ENCODE measurements at regions not wholly inside any gene's neighbourhood (a gene's known extent, or its start where the extent isn't known, plus 50 kb on each side); places are given as distances from the start of the nearest gene placed in this dataset.

DNA sequence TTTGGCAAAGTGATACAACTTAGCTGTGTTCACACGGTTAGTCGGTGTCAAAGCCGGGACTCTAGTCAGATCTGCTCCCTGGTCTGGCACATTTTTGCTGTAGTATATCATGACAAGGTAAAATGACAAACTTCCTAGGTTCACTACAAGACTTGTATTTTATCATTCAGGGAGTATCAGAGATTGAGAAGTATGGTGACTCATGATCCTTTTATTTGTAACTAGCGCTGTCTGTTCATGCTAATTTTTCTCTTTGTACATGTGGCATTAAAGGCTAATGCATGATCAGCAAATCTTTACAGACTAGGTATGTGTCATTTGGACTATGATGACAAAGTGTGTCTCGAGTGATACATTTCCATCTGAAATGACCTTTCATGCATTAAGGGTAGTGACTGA, 326.7 kb downstream of the SIPA1L2 start:
- TF ChIP-seq, protein P1, sequence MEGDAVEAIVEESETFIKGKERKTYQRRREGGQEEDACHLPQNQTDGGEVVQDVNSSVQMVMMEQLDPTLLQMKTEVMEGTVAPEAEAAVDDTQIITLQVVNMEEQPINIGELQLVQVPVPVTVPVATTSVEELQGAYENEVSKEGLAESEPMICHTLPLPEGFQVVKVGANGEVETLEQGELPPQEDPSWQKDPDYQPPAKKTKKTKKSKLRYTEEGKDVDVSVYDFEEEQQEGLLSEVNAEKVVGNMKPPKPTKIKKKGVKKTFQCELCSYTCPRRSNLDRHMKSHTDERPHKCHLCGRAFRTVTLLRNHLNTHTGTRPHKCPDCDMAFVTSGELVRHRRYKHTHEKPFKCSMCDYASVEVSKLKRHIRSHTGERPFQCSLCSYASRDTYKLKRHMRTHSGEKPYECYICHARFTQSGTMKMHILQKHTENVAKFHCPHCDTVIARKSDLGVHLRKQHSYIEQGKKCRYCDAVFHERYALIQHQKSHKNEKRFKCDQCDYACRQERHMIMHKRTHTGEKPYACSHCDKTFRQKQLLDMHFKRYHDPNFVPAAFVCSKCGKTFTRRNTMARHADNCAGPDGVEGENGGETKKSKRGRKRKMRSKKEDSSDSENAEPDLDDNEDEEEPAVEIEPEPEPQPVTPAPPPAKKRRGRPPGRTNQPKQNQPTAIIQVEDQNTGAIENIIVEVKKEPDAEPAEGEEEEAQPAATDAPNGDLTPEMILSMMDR (IDR thresholded peaks at IDR 0.05), result no peak
- no peak for TF ChIP-seq POLR2AphosphoS5 (IDR thresholded peaks at IDR 0.05; ENCODE audit: low read depth, low read length)
